Thyroid gland (tissue), 4 donors: ENCODE measurements at regions not wholly inside any gene's neighbourhood (a gene's known extent, or its start where the extent isn't known, plus 50 kb on each side); places are given as distances from the start of the nearest gene placed in this dataset.

Source experiments
- DNase-seq, 2 donors: peaks; one replicate each; pipeline ENCODE4 v3.0.0-alpha.2; 2019
- H3K27ac ChIP-seq, 3 donors: fragments of 200-600 bp; sonication (generic); 1 replicate in 2 of 3; 2 replicates in 1 of 3; pipeline ENCODE4 v1.5.1; 2016 to 2019; ENCODE audit warnings: mild to moderate bottlenecking in 1 of 3, moderate library complexity in 1 of 3
- H3K27me3 ChIP-seq: fragments of 200-600 bp; sonication (generic); one replicate; pipeline ENCODE4 v1.5.1; 2019
- H3K36me3 ChIP-seq, 2 donors: fragments of 200-600 bp; sonication (generic); one replicate each; pipeline ENCODE4 v1.5.1; 2016 to 2019
- H3K4me1 ChIP-seq, 2 donors: fragments of 200-600 bp; sonication (generic); one replicate each; pipeline ENCODE4 v1.5.1; 2017 to 2019
- H3K4me3 ChIP-seq, 3 donors: fragments of 200-600 bp; sonication (generic); replicated peaks in 1 of 3; 1 replicate in 2 of 3; 2 replicates in 1 of 3; pipeline ENCODE4 v1.5.1; 2016; ENCODE audit warnings: mild to moderate bottlenecking in 1 of 3
- H3K9me3 ChIP-seq: fragments of 200-600 bp; sonication (generic); one replicate; pipeline ENCODE4 v1.5.1; 2017
- CTCF ChIP-seq, 6 experiments: fragments of 200-600 bp in 3 of 6; fragments of 450-650 bp in 3 of 6; sonication (generic) in 3 of 6; IDR thresholded peaks; one replicate each; pipeline ENCODE4 v1.5.1; 2016 to 2019; ENCODE audit warnings: antibody characterized with exemption in 6 of 6, mild to moderate bottlenecking in 2 of 6, inconsistent platforms in 1 of 6, moderate library complexity in 1 of 6
- POLR2A ChIP-seq, 2 donors: fragments of 450-650 bp; IDR thresholded peaks; one replicate each; pipeline ENCODE4 v1.6.1; 2017; ENCODE audit warnings: antibody characterized with exemption in 2 of 2, mild to moderate bottlenecking in 2 of 2, moderate library complexity in 1 of 2
- WGBS, 2 donors: methylation state at CpG; one replicate each; pipeline ENCODE4 v1.1.5; 2017; 5-methylcytosine and 5-hydroxymethylcytosine counted together
- intact Hi-C: fragments of 100-400 bp; cut with DNase I; formaldehyde crosslinking; loops from one replicate; pipeline ENCODE4 v1.15.1; 2023

- TF ChIP-seq POLR2A (IDR thresholded peaks at IDR 0.05) (no peak), CTCF (IDR thresholded peaks at IDR 0.05) (no peak)
- H3K4me3 ChIP-seq = no peak overlapping the region
- no peaks in the 10 kb centered on the region for H3K4me1 ChIP-seq
- 71 to 76% methylated on average over 11 of the region's 12 CpGs for WGBS, 2 donors
- no peaks in the 10 kb centered on the region for H3K9me3 ChIP-seq
- intact Hi-C loops = no loop called here
- H3K27me3 ChIP-seq = no peaks in the 10 kb centered on the region
- H3K27ac ChIP-seq = no peak overlapping the region
- H3K36me3 ChIP-seq = no peaks in the 10 kb centered on the region
- DNase-seq = no peak
Measured at GRCh38 chr1:104463126-104463697, 713.5 kb downstream of the AMY1C start.

GRCh38 chr1:104466068-104466467 lies 716.4 kb downstream of the AMY1C start:
- no peak for DNase-seq
- no peaks in the 10 kb centered on the region for H3K9me3 ChIP-seq
- intact Hi-C loops = no loop called here

GRCh38 chr1:104467590-104467989 lies 717.9 kb downstream of the AMY1C start:
- no peak overlapping the region for H3K4me3 ChIP-seq
- H3K36me3 ChIP-seq = no peaks in the 10 kb centered on the region
- WGBS, 2 donors = 71 to 85% methylated on average over 5 of the region's 5 CpGs
- H3K9me3 ChIP-seq = no peaks in the 10 kb centered on the region
- H3K27ac ChIP-seq = no peak overlapping the region
- intact Hi-C loops = no loop called here
- no peak for DNase-seq
- H3K27me3 ChIP-seq = no peaks in the 10 kb centered on the region
- no peaks in the 10 kb centered on the region for H3K4me1 ChIP-seq
- TF ChIP-seq CTCF (IDR thresholded peaks at IDR 0.05) = no peak
- TF ChIP-seq POLR2A (IDR thresholded peaks at IDR 0.05) = no peak

More at GRCh38 chr1:104466068-104466467, 716.4 kb downstream of the AMY1C start:
- 93 to 96% methylated on average over 8 of the region's 8 CpGs for WGBS, 2 donors
- Histone ChIP-seq H3K36me3 (no peaks in the 10 kb centered on the region), H3K4me1 (no peaks in the 10 kb centered on the region), H3K27ac (no peak overlapping the region), H3K27me3 (no peaks in the 10 kb centered on the region), H3K4me3 (no peak overlapping the region)
- TF ChIP-seq CTCF (IDR thresholded peaks at IDR 0.05) (no peak), POLR2A (IDR thresholded peaks at IDR 0.05) (no peak)

DNA sequence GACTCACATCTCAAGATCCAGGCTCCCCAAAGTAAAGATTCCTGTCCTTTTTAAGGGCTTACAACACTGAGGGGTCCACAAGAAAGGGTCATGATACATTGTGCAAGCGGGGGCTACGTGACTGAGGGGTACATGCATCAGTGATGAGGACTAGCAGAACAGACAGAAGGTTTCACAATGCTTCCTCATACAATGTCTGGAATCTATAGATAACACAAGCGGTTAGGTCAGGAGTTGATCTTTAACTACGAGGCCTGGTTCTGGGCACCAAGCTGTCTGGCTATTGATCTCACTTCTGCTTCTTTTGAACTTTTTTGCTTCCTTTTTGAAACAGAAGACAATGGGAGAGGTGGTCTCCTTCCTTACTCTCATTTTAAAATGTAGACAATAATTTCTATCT lies 718.6 kb downstream of the AMY1C start:
- no peaks in the 10 kb centered on the region for H3K36me3 ChIP-seq
- TF ChIP-seq POLR2A (IDR thresholded peaks at IDR 0.05) (no peak), CTCF (IDR thresholded peaks at IDR 0.05) (no peak)

GRCh38 chr1:104476126-104476525 lies 726.4 kb downstream of the AMY1C start:
- intact Hi-C loops = no loop called here
- Histone ChIP-seq H3K36me3 (no peaks in the 10 kb centered on the region), H3K27ac (no peak overlapping the region), H3K4me1 (no peaks in the 10 kb centered on the region), H3K27me3 (no peaks in the 10 kb centered on the region), H3K9me3 (no peaks in the 10 kb centered on the region), H3K4me3 (no peak overlapping the region)
- 52 to 64% methylated on average over 2 of the region's 2 CpGs for WGBS, 2 donors
- TF ChIP-seq POLR2A (IDR thresholded peaks at IDR 0.05) = no peak
- DNase-seq = no peak

More for the DNA sequence above, 718.6 kb downstream of the AMY1C start:
- no peak for DNase-seq
- intact Hi-C loops = no loop called here
- Histone ChIP-seq H3K4me1 (no peaks in the 10 kb centered on the region), H3K27ac (no peak overlapping the region), H3K27me3 (no peaks in the 10 kb centered on the region), H3K4me3 (no peak overlapping the region), H3K9me3 (no peaks in the 10 kb centered on the region)
- WGBS, 2 donors = 72 to 80% methylated on average over 4 of the region's 4 CpGs
